Activated CD4-positive, alpha-beta memory T cell treated with anti-CD3 and anti-CD28 coated beads for 36 hours (primary cell): ENCODE measurements at regions not wholly inside any gene's neighbourhood (a gene's known extent, or its start where the extent isn't known, plus 50 kb on each side); places are given as distances from the start of the nearest gene placed in this dataset.

Experiments
- CTCF ChIA-PET: fragments of 350-600 bp; sonication (Branson Sonifier 250); formaldehyde crosslinking; loops from one replicate; lab custom pipeline; 2021; ENCODE audit warnings: antibody characterized with exemption, inconsistent platforms; lab: Charles Lee
- POLR2A ChIA-PET: fragments of 350-600 bp; sonication (Branson Sonifier 250); formaldehyde crosslinking; loops from one replicate; lab custom pipeline; 2021; ENCODE audit warnings: antibody characterized with exemption; lab: Charles Lee
- DNase-seq: peaks from one replicate; pipeline ENCODE4 v3.0.0-alpha.2; 2020
- H3K27ac Mint-ChIP-seq: one replicate; pipeline ENCODE4 v1.8.0; 2021; ENCODE audit warnings: mixed read lengths
- H3K27me3 Mint-ChIP-seq: one replicate; pipeline ENCODE4 v1.8.0; 2021; ENCODE audit warnings: mixed read lengths
- H3K36me3 Mint-ChIP-seq: one replicate; pipeline ENCODE4 v1.8.0; 2021; ENCODE audit warnings: mixed read lengths
- H3K4me1 Mint-ChIP-seq: one replicate; pipeline ENCODE4 v1.8.0; 2021; ENCODE audit warnings: low read depth, mixed read lengths
- H3K4me3 Mint-ChIP-seq: one replicate; pipeline ENCODE4 v1.8.0; 2021; ENCODE audit warnings: mild to moderate bottlenecking, mixed read lengths
- H3K9me3 Mint-ChIP-seq: one replicate; pipeline ENCODE4 v1.8.0; 2021; ENCODE audit warnings: mixed read lengths
- intact Hi-C: fragments of 100-400 bp; cut with micrococcal nuclease; formaldehyde crosslinking; loops from one replicate; pipeline ENCODE4 v1.15.1; 2023

DNA sequence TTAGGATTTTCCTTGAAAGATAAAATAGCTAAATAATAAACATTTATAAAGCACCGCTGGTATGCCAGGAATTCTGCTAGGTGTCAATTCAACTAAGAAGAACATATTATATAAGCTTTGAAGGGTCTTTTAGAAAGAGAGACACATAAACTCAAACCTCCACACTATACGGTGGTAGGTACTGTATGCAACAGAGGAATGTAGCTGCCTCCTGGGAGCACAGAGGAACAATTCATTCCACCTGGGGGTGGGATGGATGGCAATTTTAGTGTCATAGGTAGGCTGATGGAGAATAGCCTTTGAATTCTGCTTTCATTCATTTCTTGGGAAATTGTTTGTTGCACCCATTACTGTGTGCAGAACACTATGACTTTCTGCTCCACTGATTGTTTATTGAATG, 447.1 kb upstream of the MAP3K7 start:
- H3K4me1 Mint-ChIP-seq, result no peaks in the 10 kb centered on the region
- no peak overlapping the region for H3K27ac Mint-ChIP-seq
- no peak overlapping the region for H3K4me3 Mint-ChIP-seq
- no peaks in the 10 kb centered on the region for H3K36me3 Mint-ChIP-seq
- ChIA-PET CTCF (no interaction called here), POLR2A (no interaction called here)
- intact Hi-C loops, result no loop called here
- H3K27me3 Mint-ChIP-seq, result peaks cover 5% of the 10 kb centered on the region
- no peak for DNase-seq
- H3K9me3 Mint-ChIP-seq, result no peaks in the 10 kb centered on the region

DNA sequence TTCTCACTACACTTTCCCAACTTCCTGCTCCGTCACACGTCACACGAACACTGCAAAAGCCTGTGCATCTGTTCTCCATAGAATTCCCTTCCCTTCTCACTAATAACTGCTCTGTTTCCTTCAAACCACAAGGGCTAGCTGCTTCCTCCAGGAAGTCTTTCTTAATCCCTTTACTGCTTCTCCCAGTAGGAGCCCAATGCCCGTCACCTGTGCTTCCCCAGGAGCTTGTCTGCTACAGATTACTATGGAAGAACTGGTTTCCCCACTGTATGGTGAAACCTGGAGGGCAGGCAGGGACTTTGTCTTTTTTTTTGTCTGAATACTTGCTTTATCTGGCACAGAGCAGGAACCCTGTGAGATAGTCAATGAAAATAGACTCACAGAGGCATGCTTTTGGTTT, 444.7 kb upstream of the MAP3K7 start:
- Mint-ChIP-seq H3K4me1 (no peaks in the 10 kb centered on the region), H3K4me3 (no peak overlapping the region), H3K27me3 (peaks cover 5% of the 10 kb centered on the region), H3K9me3 (no peaks in the 10 kb centered on the region), H3K36me3 (no peaks in the 10 kb centered on the region), H3K27ac (no peak overlapping the region)
- intact Hi-C loops, result no loop called here
- no peak for DNase-seq
- ChIA-PET CTCF (no interaction called here), POLR2A (no interaction called here)

- intact Hi-C loops, result no loop called here
- no peak for DNase-seq
- Mint-ChIP-seq H3K27ac (no peak overlapping the region), H3K4me3 (no peak overlapping the region), H3K4me1 (no peaks in the 10 kb centered on the region), H3K9me3 (no peaks in the 10 kb centered on the region), H3K27me3 (peaks cover 5% of the 10 kb centered on the region), H3K36me3 (no peaks in the 10 kb centered on the region)
- CTCF ChIA-PET, result interaction anchor here (0.7 kb wide), 1 partner anchor 578 kb away, joined by 4 read pairs; no protein-coding TSS in a partner anchor
- POLR2A ChIA-PET, result no interaction called here
These were observed 442.3 kb upstream of the MAP3K7 start for GRCh38 chr6:91029211-91029610.

DNA sequence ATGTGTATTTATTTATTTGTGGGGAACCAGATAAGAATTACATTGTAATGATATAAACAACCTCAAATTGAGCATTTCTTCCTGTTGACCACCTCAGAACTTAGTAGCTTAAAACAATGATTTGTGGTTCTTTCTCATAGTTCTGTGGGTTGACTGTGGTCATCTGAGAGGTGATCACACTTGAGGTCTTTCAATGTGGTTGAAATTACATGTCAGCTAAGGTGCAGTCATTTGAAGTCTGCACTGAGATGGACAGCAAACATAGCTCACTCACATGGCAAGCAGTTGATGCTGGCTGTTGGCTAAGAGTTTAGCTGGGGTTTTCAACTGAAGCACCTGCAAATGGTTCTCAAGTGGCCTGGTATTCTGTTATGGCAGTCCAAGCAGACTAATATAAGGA, 436.7 kb upstream of the MAP3K7 start:
- CTCF ChIA-PET, result no interaction called here
- Mint-ChIP-seq H3K4me3 (no peak overlapping the region), H3K27ac (no peak overlapping the region), H3K4me1 (no peaks in the 10 kb centered on the region), H3K27me3 (no peaks in the 10 kb centered on the region), H3K36me3 (no peaks in the 10 kb centered on the region), H3K9me3 (no peaks in the 10 kb centered on the region)
- no peak for DNase-seq
- intact Hi-C loops, result no loop called here
- POLR2A ChIA-PET, result no interaction called here

GRCh38 chr6:91020744-91021143, 433.9 kb upstream of the MAP3K7 start:
- Mint-ChIP-seq H3K36me3 (no peaks in the 10 kb centered on the region), H3K27ac (no peak overlapping the region), H3K4me1 (no peaks in the 10 kb centered on the region), H3K27me3 (no peaks in the 10 kb centered on the region), H3K4me3 (no peak overlapping the region), H3K9me3 (no peaks in the 10 kb centered on the region)
- intact Hi-C loops, result no loop called here
- ChIA-PET CTCF (no interaction called here), POLR2A (no interaction called here)
- DNase-seq, result no peak

- no peaks in the 10 kb centered on the region for H3K4me1 Mint-ChIP-seq
- intact Hi-C loops, result no loop called here
- H3K9me3 Mint-ChIP-seq, result no peaks in the 10 kb centered on the region
- no peak for DNase-seq
- ChIA-PET CTCF (no interaction called here), POLR2A (no interaction called here)
- H3K27me3 Mint-ChIP-seq, result no peaks in the 10 kb centered on the region
- no peak overlapping the region for H3K4me3 Mint-ChIP-seq
- no peaks in the 10 kb centered on the region for H3K36me3 Mint-ChIP-seq
- H3K27ac Mint-ChIP-seq, result no peak overlapping the region
These were observed 431.7 kb upstream of the MAP3K7 start for GRCh38 chr6:91018586-91018985.

GRCh38 chr6:91013511-91013910, 426.6 kb upstream of the MAP3K7 start:
- Mint-ChIP-seq H3K27ac (no peak overlapping the region), H3K4me3 (no peak overlapping the region), H3K9me3 (no peaks in the 10 kb centered on the region), H3K36me3 (no peaks in the 10 kb centered on the region), H3K27me3 (peaks cover 2% of the 10 kb centered on the region), H3K4me1 (no peaks in the 10 kb centered on the region)
- no peak for DNase-seq
- ChIA-PET POLR2A (no interaction called here), CTCF (no interaction called here)
- intact Hi-C loops, result no loop called here

DNA sequence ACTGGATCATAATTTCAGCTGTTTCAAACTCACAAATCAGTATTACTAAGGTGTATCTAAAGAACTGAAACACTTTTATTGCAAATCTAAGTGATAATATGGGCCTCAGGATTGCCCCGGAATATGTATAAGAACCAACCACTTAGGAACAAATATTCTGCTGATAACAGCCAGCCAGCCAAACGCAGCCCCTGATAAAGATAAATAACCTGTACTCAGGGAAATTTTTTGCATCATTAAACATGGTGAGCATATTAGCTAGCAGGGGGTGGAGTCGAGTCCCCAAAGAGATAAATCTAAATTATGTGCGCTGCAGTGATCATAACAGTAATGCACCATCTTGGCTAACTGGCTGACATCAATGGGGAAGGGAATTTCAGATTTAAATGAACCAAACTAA, 410.2 kb upstream of the MAP3K7 start:
- H3K27me3 Mint-ChIP-seq, result no peaks in the 10 kb centered on the region
- intact Hi-C loops, result no loop called here
- no peak for DNase-seq
- no peaks in the 10 kb centered on the region for H3K9me3 Mint-ChIP-seq
- ChIA-PET CTCF (no interaction called here), POLR2A (no interaction called here)
- H3K4me3 Mint-ChIP-seq, result no peak overlapping the region
- no peak overlapping the region for H3K27ac Mint-ChIP-seq
- H3K36me3 Mint-ChIP-seq, result no peaks in the 10 kb centered on the region
- H3K4me1 Mint-ChIP-seq, result no peaks in the 10 kb centered on the region

DNA sequence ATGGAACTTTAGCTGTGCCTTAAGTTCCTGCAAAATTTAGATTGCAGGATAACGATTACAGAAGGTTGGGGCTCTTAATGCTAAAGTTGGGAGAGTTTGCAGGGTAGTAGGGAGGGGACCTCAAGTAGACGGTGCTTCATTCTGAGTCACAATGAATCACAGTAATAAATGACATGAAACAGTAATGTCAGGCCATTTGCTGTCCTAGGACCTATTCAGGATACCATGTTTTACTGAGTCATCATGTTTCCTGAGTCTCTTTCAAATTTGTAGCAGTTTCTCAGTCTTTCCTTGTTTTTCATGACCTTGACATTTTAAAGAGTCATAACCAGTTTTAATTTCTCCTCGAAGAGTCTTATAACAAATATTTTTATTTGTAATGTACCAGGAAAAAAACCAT, 406.9 kb upstream of the MAP3K7 start:
- Mint-ChIP-seq H3K9me3 (no peaks in the 10 kb centered on the region), H3K4me1 (no peaks in the 10 kb centered on the region), H3K4me3 (no peak overlapping the region), H3K27me3 (no peaks in the 10 kb centered on the region), H3K36me3 (no peaks in the 10 kb centered on the region), H3K27ac (no peak overlapping the region)
- CTCF ChIA-PET, result no interaction called here
- no peak for DNase-seq
- intact Hi-C loops, result no loop called here
- POLR2A ChIA-PET, result no interaction called here

GRCh38 chr6:90989763-90990162, 402.9 kb upstream of the MAP3K7 start:
- Mint-ChIP-seq H3K4me1 (no peaks in the 10 kb centered on the region), H3K36me3 (no peaks in the 10 kb centered on the region), H3K27me3 (no peaks in the 10 kb centered on the region), H3K9me3 (no peaks in the 10 kb centered on the region), H3K4me3 (no peak overlapping the region), H3K27ac (no peak overlapping the region)
- no peak for DNase-seq
- CTCF ChIA-PET, result no interaction called here
- intact Hi-C loops, result no loop called here
- POLR2A ChIA-PET, result no interaction called here

GRCh38 chr6:90984066-90984465, 397.2 kb upstream of the MAP3K7 start:
- H3K27ac Mint-ChIP-seq, result no peak overlapping the region
- intact Hi-C loops, result no loop called here
- H3K36me3 Mint-ChIP-seq, result no peaks in the 10 kb centered on the region
- no peaks in the 10 kb centered on the region for H3K27me3 Mint-ChIP-seq
- DNase-seq, result no peak
- ChIA-PET POLR2A (no interaction called here), CTCF (no interaction called here)
- no peak overlapping the region for H3K4me3 Mint-ChIP-seq
- H3K9me3 Mint-ChIP-seq, result no peaks in the 10 kb centered on the region
- no peaks in the 10 kb centered on the region for H3K4me1 Mint-ChIP-seq

DNA sequence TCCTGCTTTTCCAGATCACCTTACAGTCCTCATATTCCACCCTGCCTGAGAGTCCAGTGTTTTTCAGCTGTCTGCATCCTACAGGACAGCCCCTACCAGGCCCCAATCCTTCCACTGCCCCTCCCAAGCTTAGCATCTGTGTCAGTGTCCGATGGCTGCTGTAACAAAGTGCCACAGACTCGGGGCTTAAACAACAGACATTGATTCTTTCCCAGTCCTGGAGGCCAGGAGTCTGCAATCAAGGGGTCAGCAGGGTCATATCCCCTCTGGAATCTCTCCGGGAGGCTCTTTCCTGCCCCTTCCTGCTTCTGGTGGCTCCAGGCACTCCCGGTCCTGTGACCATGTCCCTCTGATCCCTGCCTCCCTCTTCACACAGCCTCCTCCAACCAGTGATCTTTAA, 396.6 kb upstream of the MAP3K7 start:
- no peak overlapping the region for H3K4me3 Mint-ChIP-seq
- no peaks in the 10 kb centered on the region for H3K36me3 Mint-ChIP-seq
- ChIA-PET CTCF (no interaction called here), POLR2A (no interaction called here)
- no peaks in the 10 kb centered on the region for H3K4me1 Mint-ChIP-seq
- no peaks in the 10 kb centered on the region for H3K27me3 Mint-ChIP-seq
- no peaks in the 10 kb centered on the region for H3K9me3 Mint-ChIP-seq
- DNase-seq, result no peak
- intact Hi-C loops, result no loop called here
- no peak overlapping the region for H3K27ac Mint-ChIP-seq

DNA sequence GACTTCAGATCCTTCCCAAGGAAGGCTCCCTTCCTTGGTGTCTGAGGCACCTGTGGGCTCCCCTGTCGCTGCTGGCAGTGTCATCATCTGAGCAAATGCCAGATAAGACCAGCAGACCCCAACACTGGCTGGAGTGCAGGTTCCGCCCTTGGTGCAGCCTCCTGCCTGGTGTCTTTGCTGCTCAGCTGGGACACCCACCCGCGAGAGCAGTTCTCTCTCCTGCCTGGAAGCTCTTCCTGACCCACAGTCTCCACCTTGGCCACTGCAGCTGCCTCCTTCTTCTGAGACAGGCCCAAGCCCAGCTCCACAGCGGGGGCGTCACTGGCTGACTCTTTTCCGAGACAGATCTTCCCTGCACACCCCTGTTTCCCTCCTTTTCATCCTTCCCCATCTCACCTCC, 395.7 kb upstream of the MAP3K7 start:
- DNase-seq, result no peak
- Mint-ChIP-seq H3K9me3 (no peaks in the 10 kb centered on the region), H3K4me1 (no peaks in the 10 kb centered on the region), H3K27me3 (no peaks in the 10 kb centered on the region), H3K4me3 (no peak overlapping the region), H3K36me3 (no peaks in the 10 kb centered on the region), H3K27ac (no peak overlapping the region)
- ChIA-PET POLR2A (no interaction called here), CTCF (no interaction called here)
- intact Hi-C loops, result no loop called here

GRCh38 chr6:90982051-90982450, 395.2 kb upstream of the MAP3K7 start:
- Mint-ChIP-seq H3K9me3 (no peaks in the 10 kb centered on the region), H3K4me3 (no peak overlapping the region), H3K36me3 (no peaks in the 10 kb centered on the region), H3K27ac (no peak overlapping the region), H3K27me3 (no peaks in the 10 kb centered on the region), H3K4me1 (no peaks in the 10 kb centered on the region)
- DNase-seq, result no peak
- intact Hi-C loops, result no loop called here
- CTCF ChIA-PET, result interaction anchor here (0.9 kb wide), 1 partner anchor 9 kb away, joined by 3 read pairs; no protein-coding TSS in a partner anchor
- POLR2A ChIA-PET, result no interaction called here
